Transverse colon (tissue), 4 donors: ENCODE measurements at regions not wholly inside any gene's neighbourhood (a gene's known extent, or its start where the extent isn't known, plus 50 kb on each side); places are given as distances from the start of the nearest gene placed in this dataset.

ENCODE experiments used
- DNase-seq: peaks from one replicate; pipeline ENCODE4 v3.0.0-alpha.2; 2019
- H3K27ac ChIP-seq, 4 donors: fragments of 200-600 bp; sonication (generic); 2 replicates each; pipeline ENCODE4 v1.5.1; 2016 to 2018; ENCODE audit warnings: inconsistent platforms in 4 of 4
- H3K27me3 ChIP-seq: fragments of 200-600 bp; sonication (generic); 2 replicates; pipeline ENCODE4 v1.5.1; 2017; ENCODE audit warnings: inconsistent platforms
- H3K36me3 ChIP-seq, 4 donors: fragments of 200-600 bp; sonication (generic); 2 replicates each; pipeline ENCODE4 v1.5.1; 2017 to 2019; ENCODE audit warnings: inconsistent platforms in 4 of 4
- H3K4me1 ChIP-seq, 4 donors: fragments of 200-600 bp; sonication (generic); 2 replicates each; pipeline ENCODE4 v1.5.1; 2017 to 2020; ENCODE audit warnings: inconsistent platforms in 4 of 4
- H3K4me3 ChIP-seq, 4 donors: fragments of 200-600 bp; sonication (generic); 1 replicate in 1 of 4; 2 replicates in 3 of 4; pipeline versions ENCODE4 v1.5.1 to v1.6.1; 2017 to 2019; ENCODE audit warnings: inconsistent platforms in 4 of 4
- H3K9me3 ChIP-seq, 2 donors: fragments of 200-600 bp; sonication (generic); 2 replicates each; pipeline ENCODE4 v1.5.1; 2017 to 2019; ENCODE audit warnings: inconsistent platforms in 2 of 2
- CTCF ChIP-seq, 5 experiments: fragments of 200-600 bp in 3 of 5; fragments of 450-650 bp in 2 of 5; sonication (generic) in 3 of 5; IDR thresholded peaks; 1 replicate in 2 of 5; 2 replicates in 3 of 5; pipeline ENCODE4 v1.5.1; 2016 to 2017; ENCODE audit warnings: antibody characterized with exemption in 5 of 5, inconsistent platforms in 3 of 5, mild to moderate bottlenecking in 2 of 5, moderate library complexity in 1 of 5
- EP300 ChIP-seq: sonication (generic); formaldehyde crosslinking; IDR thresholded peaks from one replicate; pipeline ENCODE4 v1.6.1; 2017; ENCODE audit warnings: antibody characterized with exemption, low read depth
- POLR2A ChIP-seq: fragments of 450-650 bp; IDR thresholded peaks from one replicate; pipeline ENCODE4 v1.6.1; 2016; ENCODE audit warnings: antibody characterized with exemption, mild to moderate bottlenecking, moderate library complexity
- POLR2AphosphoS5 ChIP-seq, 3 donors: sonication (generic); formaldehyde crosslinking; IDR thresholded peaks; one replicate each; pipeline ENCODE4 v1.6.1; 2016; ENCODE audit warnings: antibody characterized with exemption in 3 of 3
- WGBS, 2 donors: methylation state at CpG; one replicate each; pipeline ENCODE4 v1.1.5; 2018; ENCODE audit warnings: low coverage in 1 of 2; 5-methylcytosine and 5-hydroxymethylcytosine counted together
- in situ Hi-C, 4 donors: fragments of 200-750 bp; cut with MboI; loops; one replicate each; pipeline versions ENCODE4 v1.15.0 to v1.15.1; 2017; ENCODE audit warnings: low sequenced_read_pairs in 3 of 4, low pct_ligation_motif_present in 1 of 4, low pct_unique_long_range_greater_than_20kb in 1 of 4
- intact Hi-C: fragments of 100-400 bp; cut with DNase I; formaldehyde crosslinking; loops from one replicate; pipeline ENCODE4 v1.15.1; 2023; ENCODE audit warnings: low total_unique reads

- no peak for TF ChIP-seq CTCF (IDR thresholded peaks at IDR 0.05)
- no peak for TF ChIP-seq POLR2A
- no peak for TF ChIP-seq POLR2AphosphoS5 (IDR thresholded peaks at IDR 0.05)
- no peak for TF ChIP-seq EP300
- no peak for DNase-seq
- in situ Hi-C loops: no loop called here
- no peaks in the 10 kb centered on the region for H3K36me3 ChIP-seq
- intact Hi-C loops: no loop called here
- no peak overlapping the region for H3K27ac ChIP-seq
- no peaks in the 10 kb centered on the region for H3K9me3 ChIP-seq
- 64 to 74% methylated on average over 1 of the region's 1 CpG for WGBS, 2 donors
- H3K27me3 ChIP-seq: no peaks in the 10 kb centered on the region
- H3K4me3 ChIP-seq: no peak overlapping the region
- no peaks in the 10 kb centered on the region for H3K4me1 ChIP-seq
Observed at GRCh38 chr18:2188258-2188657, 383.0 kb downstream of the METTL4 start.

GRCh38 chr18:2191180-2191790 lies 380.0 kb downstream of the METTL4 start:
- Histone ChIP-seq H3K36me3 (no peaks in the 10 kb centered on the region), H3K27ac (no peak overlapping the region), H3K4me3 (no peak overlapping the region), H3K27me3 (no peaks in the 10 kb centered on the region), H3K4me1 (no peaks in the 10 kb centered on the region), H3K9me3 (no peaks in the 10 kb centered on the region)
- DNase-seq: no peak
- TF ChIP-seq POLR2AphosphoS5 (IDR thresholded peaks at IDR 0.05) (no peak), EP300 (no peak), CTCF (IDR thresholded peaks at IDR 0.05) (no peak), POLR2A (no peak)
- WGBS, 2 donors: 66 to 77% methylated on average over 3 of the region's 3 CpGs
- in situ Hi-C loops (no loop called here), intact Hi-C loops (no loop called here)

GRCh38 chr18:2192562-2192961 lies 378.7 kb downstream of the METTL4 start:
- no peaks in the 10 kb centered on the region for H3K9me3 ChIP-seq
- no peak for TF ChIP-seq CTCF (IDR thresholded peaks at IDR 0.05)
- TF ChIP-seq POLR2A: no peak
- no peak for TF ChIP-seq POLR2AphosphoS5 (IDR thresholded peaks at IDR 0.05)
- no peak for TF ChIP-seq EP300
- in situ Hi-C loops (no loop called here), intact Hi-C loops (no loop called here)
- no peak overlapping the region for H3K4me3 ChIP-seq
- H3K27ac ChIP-seq: no peak overlapping the region
- no peak for DNase-seq
- H3K4me1 ChIP-seq: no peaks in the 10 kb centered on the region
- WGBS, 2 donors: 80 to 84% methylated on average over 4 of the region's 4 CpGs
- no peaks in the 10 kb centered on the region for H3K27me3 ChIP-seq
- H3K36me3 ChIP-seq: no peaks in the 10 kb centered on the region

GRCh38 chr18:2197946-2198345 lies 373.4 kb downstream of the METTL4 start:
- 47 to 65% methylated on average over 4 of the region's 4 CpGs for WGBS, 2 donors
- in situ Hi-C loops (no loop called here), intact Hi-C loops (no loop called here)
- Histone ChIP-seq H3K27ac (no peak overlapping the region), H3K4me1 (no peaks in the 10 kb centered on the region), H3K4me3 (no peak overlapping the region), H3K27me3 (no peaks in the 10 kb centered on the region), H3K9me3 (no peaks in the 10 kb centered on the region), H3K36me3 (no peaks in the 10 kb centered on the region)
- no peak for DNase-seq
- TF ChIP-seq POLR2A: no peak
- TF ChIP-seq CTCF (IDR thresholded peaks at IDR 0.05): no peak
- no peak for TF ChIP-seq POLR2AphosphoS5 (IDR thresholded peaks at IDR 0.05)
- no peak for TF ChIP-seq EP300
